ENCODE measurements at regions not wholly inside any gene's neighbourhood (a gene's known extent, or its start where the extent isn't known, plus 50 kb on each side); places are given as distances from the start of the nearest gene placed in this dataset.

- no peak for DNase-seq (ENCODE audit: low read depth in 3 of 3)
Measured at GRCh38 chr5:10876006-10876744, 115.1 kb upstream of the DAP start.

GRCh38 chr5:10875201-10875768 is 114.3 kb upstream of the DAP start:
- DNase-seq (ENCODE audit: low read depth in 3 of 3): no peak

GRCh38 chr5:10874541-10874940 is 113.5 kb upstream of the DAP start:
- DNase-seq (ENCODE audit: low read depth in 3 of 3): no peak

GRCh38 chr5:10870791-10871190 is 109.8 kb upstream of the DAP start:
- no peak for DNase-seq (ENCODE audit: low read depth in 3 of 3)

GRCh38 chr5:10868956-10869355 is 107.9 kb upstream of the DAP start:
- DNase-seq (ENCODE audit: low read depth in 3 of 3): no peak

- no peak for DNase-seq (ENCODE audit: low read depth in 3 of 3)
Measured at GRCh38 chr5:10867389-10868303, 106.6 kb upstream of the DAP start.

GRCh38 chr5:10866913-10867312 is 105.9 kb upstream of the DAP start:
- DNase-seq (ENCODE audit: low read depth in 3 of 3): no peak

GRCh38 chr5:10863763-10864383 is 102.8 kb upstream of the DAP start:
- DNase-seq (ENCODE audit: low read depth in 3 of 3): peak; percentile 23 to 55 (median 27)

- no peak for DNase-seq (ENCODE audit: low read depth in 3 of 3)
Measured at GRCh38 chr5:10862085-10862484, 101.1 kb upstream of the DAP start.

GRCh38 chr5:10861423-10861790 is 100.4 kb upstream of the DAP start:
- DNase-seq (ENCODE audit: low read depth in 3 of 3): no peak

GRCh38 chr5:10860645-10861422 is 99.8 kb upstream of the DAP start:
- no peak for DNase-seq (ENCODE audit: low read depth in 3 of 3)

GRCh38 chr5:10860196-10860543 is 99.1 kb upstream of the DAP start:
- no peak for DNase-seq (ENCODE audit: low read depth in 3 of 3)

GRCh38 chr5:10859393-10860195 is 98.6 kb upstream of the DAP start:
- DNase-seq (ENCODE audit: low read depth in 3 of 3): no peak

- no peak for DNase-seq (ENCODE audit: low read depth in 3 of 3)
Measured at GRCh38 chr5:10858945-10859344, 97.9 kb upstream of the DAP start.

GRCh38 chr5:10858307-10858706 is 97.3 kb upstream of the DAP start:
- DNase-seq (ENCODE audit: low read depth in 3 of 3): no peak

GRCh38 chr5:10857338-10857733 is 96.3 kb upstream of the DAP start:
- no peak for DNase-seq (ENCODE audit: low read depth in 3 of 3)

- peak; percentile 3 to 43 (median 3) for DNase-seq (ENCODE audit: low read depth in 3 of 3)
Measured at GRCh38 chr5:10856683-10857337, 95.8 kb upstream of the DAP start.

- no peak for DNase-seq (ENCODE audit: low read depth in 3 of 3)
Measured at GRCh38 chr5:10856071-10856470, 95.0 kb upstream of the DAP start.

- no peak for DNase-seq (ENCODE audit: low read depth in 3 of 3)
Measured at GRCh38 chr5:10854506-10855277, 93.7 kb upstream of the DAP start.
